Right hindlimb (tissue), 1 donor: ENCODE measurements at regions not wholly inside any gene's neighbourhood (a gene's known extent, or its start where the extent isn't known, plus 50 kb on each side); places are given as distances from the start of the nearest gene placed in this dataset.
A peak's percentile ranks its signal among the peaks of the same experiment; 100 is the strongest.
"Not testable (repeated sequence)": the region's sequence is repeated elsewhere in the genome, so short reads cannot be mapped to it uniquely, and the experiment has no call there.

Experiments
- DNase-seq: peaks from one replicate; pipeline ENCODE4 v3.0.0-alpha.2; 2018

- no peak for DNase-seq
Observed at GRCh38 chr5:69006030-69006429, 87.8 kb upstream of the SLC30A5 start.

GRCh38 chr5:69007163-69007562 is 86.7 kb upstream of the SLC30A5 start:
- DNase-seq = no peak

GRCh38 chr5:69007726-69008368 is 86.0 kb upstream of the SLC30A5 start:
- peak; percentile 71 for DNase-seq

- no peak for DNase-seq
Observed at GRCh38 chr5:69010476-69010875, 83.3 kb upstream of the SLC30A5 start.

GRCh38 chr5:69011910-69012309 is 81.9 kb upstream of the SLC30A5 start:
- DNase-seq = no peak

DNA sequence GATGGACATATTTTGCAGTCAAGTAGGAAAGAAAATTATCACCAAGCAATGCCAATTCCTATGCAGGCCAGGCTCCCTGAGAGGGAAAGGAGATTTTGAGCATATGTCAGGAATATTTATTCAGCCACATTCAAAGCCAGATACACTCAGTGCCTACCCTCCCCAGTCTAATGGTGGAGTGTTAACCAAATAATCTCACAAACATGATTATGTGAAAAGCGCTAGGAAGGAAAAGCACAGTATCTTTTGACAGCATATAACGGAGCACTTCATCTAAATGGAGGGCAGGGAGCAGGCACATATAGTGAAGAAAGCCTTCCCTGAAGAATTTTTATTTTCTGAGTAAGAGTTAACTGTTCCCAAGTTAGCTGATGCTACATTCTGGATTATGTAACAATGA is 80.3 kb upstream of the SLC30A5 start:
- DNase-seq = no peak

DNA sequence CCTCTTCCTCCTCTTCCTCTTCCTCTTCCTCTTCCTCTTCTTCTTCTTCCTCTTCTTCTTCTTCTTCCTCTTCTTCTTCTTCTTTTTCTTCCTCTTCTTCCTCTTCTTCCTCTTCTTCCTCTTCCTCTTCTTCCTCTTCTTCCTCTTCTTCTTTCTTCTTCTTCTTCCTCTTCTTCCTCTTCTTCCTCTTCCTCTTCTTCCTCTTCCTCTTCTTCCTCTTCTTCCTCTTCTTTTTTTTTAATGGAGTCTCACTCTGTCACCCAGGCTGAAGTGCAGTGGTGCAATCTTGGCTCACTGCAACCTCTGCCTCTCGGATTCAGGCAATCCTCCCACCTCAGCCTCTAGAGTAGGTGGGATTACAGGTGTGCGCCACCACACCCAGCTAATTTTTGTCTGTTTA is 79.8 kb upstream of the SLC30A5 start:
- DNase-seq = not testable (repeated sequence)

DNA sequence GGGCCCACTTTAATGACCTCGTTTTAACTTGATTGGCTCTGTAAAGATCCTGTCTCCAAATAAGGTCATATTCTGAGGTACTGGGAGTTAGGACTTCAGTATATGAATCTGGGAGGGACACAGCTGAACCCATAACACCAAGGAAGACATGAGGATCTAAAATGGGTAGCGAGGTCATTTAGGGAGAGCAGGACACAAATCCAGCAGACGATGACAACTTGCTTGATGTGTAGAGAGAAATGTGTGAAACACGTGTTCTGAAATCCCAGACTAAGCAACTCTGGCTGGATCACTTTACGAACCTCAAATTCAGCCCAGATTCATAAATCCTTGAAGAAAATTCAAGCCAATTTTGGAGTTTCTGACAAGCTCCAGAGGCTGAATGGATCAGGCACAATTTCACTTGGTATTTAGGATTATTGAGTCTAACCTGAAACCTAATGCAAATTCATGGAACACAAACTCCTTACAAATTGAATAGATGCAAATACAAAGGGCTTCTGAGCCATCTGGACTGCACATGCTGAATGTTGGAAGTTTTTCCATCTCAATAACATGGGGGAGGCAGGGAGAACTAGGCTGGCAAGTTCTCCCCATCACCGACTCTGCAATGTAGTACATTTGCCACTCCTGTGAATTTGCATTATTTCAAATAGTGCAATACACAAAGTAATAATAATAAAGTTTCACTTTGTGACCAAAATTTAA is 74.0 kb upstream of the SLC30A5 start:
- no peak for DNase-seq

- DNase-seq = no peak
Observed at GRCh38 chr5:69024241-69024651, 69.6 kb upstream of the SLC30A5 start.

- no peak for DNase-seq
Observed at GRCh38 chr5:69029292-69029691, 64.5 kb upstream of the SLC30A5 start.

DNA sequence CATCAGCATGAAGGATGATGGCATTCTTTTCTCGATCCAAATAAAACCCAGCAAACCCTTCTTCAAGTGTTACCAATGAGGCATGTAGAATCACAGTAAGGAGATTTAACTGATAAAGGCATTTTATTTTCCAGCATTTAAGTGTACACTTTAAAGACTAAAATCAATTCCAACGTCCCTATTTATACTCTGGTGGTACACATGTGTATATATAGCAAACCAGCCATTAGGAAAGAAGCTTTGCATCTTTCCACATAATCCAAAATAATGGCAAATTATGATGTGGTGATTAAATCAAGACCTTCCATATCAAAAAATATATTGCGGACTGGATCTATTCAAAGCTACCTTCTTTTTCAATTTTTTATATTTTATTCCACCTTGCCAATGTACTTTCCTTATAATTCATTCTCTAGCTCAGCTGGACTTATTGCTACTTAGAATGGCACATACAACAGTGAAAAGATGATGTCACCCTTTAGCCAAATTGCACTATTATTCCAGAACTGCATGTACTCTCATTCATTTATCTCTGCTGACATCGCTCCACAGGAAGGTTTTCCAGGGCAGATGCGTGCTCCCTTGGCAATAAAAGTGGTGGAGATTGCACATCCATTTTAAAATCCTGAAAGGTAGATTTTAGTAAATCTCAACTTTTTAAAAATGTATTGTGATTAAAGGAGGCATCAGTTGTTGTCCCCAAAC is 63.3 kb upstream of the SLC30A5 start:
- no peak for DNase-seq

DNA sequence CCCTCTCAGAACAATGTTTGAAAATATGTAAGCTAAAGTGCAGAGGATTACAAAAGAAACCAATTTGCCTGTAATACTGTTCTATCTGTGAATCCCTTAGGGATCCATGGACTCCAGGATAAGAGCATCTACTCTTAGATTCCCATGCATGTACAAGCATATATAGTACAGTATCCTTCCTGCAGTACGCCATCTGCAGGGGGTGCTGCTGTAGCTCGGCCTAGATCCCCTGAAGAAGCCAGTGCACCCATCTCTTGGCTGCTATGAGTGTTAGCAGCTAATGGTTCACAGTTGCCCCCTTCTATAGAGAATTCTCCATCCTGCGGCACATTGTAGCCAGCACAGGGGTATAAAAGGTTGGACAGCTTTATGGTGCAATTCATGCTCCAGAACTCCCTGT is 61.8 kb upstream of the SLC30A5 start:
- no peak for DNase-seq

DNA sequence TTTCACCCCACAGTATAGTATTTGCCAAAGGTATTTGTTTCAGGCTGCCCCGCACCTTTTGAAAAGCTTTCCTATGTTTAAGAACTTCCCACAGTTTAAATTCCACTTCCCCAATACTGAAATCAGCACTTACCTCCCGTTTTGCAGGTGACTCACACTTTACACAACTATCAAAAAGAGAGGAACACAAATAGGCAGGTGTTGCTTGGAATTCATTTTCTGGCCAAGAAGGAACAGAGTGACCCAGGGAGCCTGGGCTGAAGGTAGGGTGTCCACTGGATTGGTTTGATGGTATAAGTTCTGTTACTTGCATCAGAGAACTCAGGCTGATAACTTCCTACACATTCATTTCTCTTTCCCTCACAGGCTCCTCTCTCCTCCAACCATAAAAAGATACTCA is 60.1 kb upstream of the SLC30A5 start:
- no peak for DNase-seq

- DNase-seq = no peak
Observed at GRCh38 chr5:69034898-69035297, 58.9 kb upstream of the SLC30A5 start.

DNA sequence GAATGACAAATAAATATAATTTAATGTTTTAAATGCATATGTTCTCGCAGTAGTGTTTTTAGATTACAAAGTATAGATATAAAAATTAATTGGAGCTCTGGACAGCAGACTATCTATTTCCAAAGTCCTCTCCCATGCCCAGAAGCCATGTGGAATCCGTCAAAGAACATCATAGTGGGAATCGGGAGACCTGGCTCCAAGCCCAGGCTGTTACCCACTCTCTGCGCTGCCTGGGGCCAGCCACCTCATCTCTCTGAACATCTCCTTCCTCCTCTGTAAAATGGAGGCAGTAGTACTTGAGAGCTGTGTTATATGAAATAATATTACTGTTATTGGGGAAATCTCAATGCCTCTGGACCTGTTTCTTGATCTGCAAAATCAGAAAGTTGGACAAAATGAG is 58.1 kb upstream of the SLC30A5 start:
- DNase-seq = no peak

DNA sequence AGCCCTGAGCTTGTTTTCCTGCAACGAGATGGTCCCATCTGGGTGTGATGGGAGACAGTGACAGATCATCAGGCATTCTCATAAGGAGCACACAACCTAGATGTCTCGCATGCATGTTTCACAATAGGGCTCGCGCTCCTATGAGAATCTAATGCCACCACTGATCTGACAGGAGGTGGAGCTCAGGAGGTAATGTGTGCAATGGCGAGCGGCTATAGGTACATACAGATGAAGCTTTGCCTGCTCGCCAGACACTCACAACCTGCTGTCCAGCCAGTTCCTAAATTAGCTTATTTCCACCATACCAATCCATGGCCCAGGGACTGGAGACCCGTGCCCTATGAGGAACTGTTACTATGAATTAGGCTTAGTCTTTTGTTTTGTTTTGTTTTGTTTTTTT is 55.3 kb upstream of the SLC30A5 start:
- DNase-seq = no peak

GRCh38 chr5:69039829-69040228 is 54.0 kb upstream of the SLC30A5 start:
- DNase-seq = no peak

DNA sequence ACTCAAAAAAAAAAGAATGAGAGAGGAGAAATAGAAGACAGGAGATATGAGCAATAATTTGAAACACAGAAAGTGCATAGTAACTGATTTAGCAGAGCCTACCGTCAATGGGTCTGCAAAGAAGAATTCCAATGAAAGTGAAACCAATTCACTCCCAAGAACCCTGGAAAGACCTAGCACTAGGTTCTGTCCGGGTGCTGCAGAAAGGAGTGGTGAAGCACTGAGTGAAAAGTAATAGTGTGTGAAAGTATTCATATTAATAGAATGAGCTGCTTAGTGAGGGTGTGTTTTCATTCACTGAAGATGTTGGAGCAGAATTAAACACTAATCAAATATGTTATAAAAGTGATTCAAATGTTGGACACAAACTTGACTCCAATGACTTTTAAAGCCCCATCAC is 51.3 kb upstream of the SLC30A5 start:
- no peak for DNase-seq

- DNase-seq = peak; percentile 87
Observed at GRCh38 chr5:69042915-69043654, 50.7 kb upstream of the SLC30A5 start.

DNA sequence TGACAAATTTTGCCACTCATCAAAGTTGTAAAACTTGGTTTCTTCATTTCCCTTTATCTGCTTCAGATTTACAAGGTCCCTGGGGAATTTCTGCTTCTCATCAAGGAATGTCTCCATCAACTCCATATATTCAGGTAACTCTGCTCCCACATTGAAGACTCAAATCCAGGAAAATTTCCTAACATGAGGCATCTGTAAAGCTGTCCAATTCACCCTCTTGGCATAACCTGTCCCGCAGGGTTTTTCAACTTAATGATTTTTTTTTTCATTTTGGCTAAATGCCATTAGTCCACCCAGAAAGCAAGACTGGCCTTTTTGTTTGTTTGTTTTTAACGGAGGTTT is 50.2 kb upstream of the SLC30A5 start:
- DNase-seq = no peak
